Immature natural killer cell (primary cell): ENCODE measurements at regions not wholly inside any gene's neighbourhood (a gene's known extent, or its start where the extent isn't known, plus 50 kb on each side); places are given as distances from the start of the nearest gene placed in this dataset.

Experiments
- DNase-seq, 3 donors: peaks; one replicate each; pipeline ENCODE4 v3.0.0; 2022; ENCODE audit warnings: mixed read lengths in 1 of 3
- H3K27ac Mint-ChIP-seq, 6 donors: one replicate each; pipeline ENCODE4 v1.8.0; 2020; ENCODE audit warnings: mixed read lengths in 6 of 6, mild to moderate bottlenecking in 5 of 6, inconsistent platforms in 4 of 6, moderate library complexity in 3 of 6
- H3K27me3 Mint-ChIP-seq, 3 donors: one replicate each; pipeline ENCODE4 v1.8.0; 2020 to 2021; ENCODE audit warnings: low read depth in 3 of 3, mild to moderate bottlenecking in 3 of 3, mixed read lengths in 3 of 3, moderate library complexity in 3 of 3, inconsistent platforms in 1 of 3
- H3K36me3 Mint-ChIP-seq, 3 donors: one replicate each; pipeline ENCODE4 v1.8.0; 2020; ENCODE audit warnings: mixed read lengths in 3 of 3, inconsistent platforms in 2 of 3, mild to moderate bottlenecking in 2 of 3
- H3K4me1 Mint-ChIP-seq, 2 donors: one replicate each; pipeline ENCODE4 v1.8.0; 2020; ENCODE audit warnings: inconsistent platforms in 2 of 2, mild to moderate bottlenecking in 2 of 2, mixed read lengths in 2 of 2, moderate library complexity in 1 of 2
- H3K4me3 Mint-ChIP-seq, 5 donors: one replicate each; pipeline ENCODE4 v1.8.0; 2020; ENCODE audit warnings: mild to moderate bottlenecking in 5 of 5, mixed read lengths in 5 of 5, inconsistent platforms in 3 of 5, moderate library complexity in 3 of 5
- H3K9me3 Mint-ChIP-seq, 6 donors: one replicate each; pipeline ENCODE4 v1.8.0; 2020; ENCODE audit warnings: mild to moderate bottlenecking in 6 of 6, mixed read lengths in 6 of 6, inconsistent platforms in 4 of 6, moderate library complexity in 3 of 6

DNA sequence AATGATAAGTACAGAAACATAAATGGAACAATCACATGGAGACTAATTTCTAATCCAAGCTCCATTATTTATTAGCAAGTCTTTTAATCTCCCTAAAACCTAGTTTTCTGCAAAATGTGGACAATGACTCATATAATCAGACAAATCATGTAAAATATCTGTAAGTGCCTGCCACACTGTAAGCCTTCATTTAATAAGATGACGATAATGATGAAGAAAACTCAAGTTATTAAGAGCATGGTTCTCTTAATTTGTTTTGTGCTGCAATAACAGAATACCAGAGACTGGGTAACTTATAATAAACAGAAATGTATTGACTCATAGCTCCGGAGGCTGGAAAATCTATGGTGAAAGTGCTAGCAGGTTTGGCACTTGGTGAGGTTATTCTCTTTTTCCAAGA is 535.3 kb upstream of the LRFN5 start:
- H3K36me3 Mint-ChIP-seq: no peaks in the 10 kb centered on the region

DNA sequence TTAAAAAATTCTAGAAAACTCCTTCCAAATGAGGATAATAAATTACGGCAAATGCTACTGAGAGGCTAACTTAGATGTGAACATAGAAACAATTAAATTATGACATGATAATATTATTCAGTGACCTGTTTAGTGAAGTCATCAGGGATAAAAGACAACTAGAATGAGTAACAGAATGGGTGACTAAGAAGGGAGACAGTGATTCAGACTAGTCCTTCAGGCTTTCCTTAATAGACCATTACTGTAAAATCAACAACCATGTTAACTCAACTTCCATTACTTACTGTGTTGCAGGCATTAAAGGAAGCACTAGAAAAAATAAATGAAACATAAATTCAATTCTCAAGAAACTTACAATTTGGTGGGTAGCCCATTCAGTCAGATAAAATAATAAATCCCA is 543.9 kb upstream of the LRFN5 start:
- H3K27ac Mint-ChIP-seq: no peak overlapping the region
- H3K4me1 Mint-ChIP-seq: no peaks in the 10 kb centered on the region
- H3K4me3 Mint-ChIP-seq: no peak overlapping the region
- H3K27me3 Mint-ChIP-seq: peaks cover 0 to 1% (median 0%) of the 10 kb centered on the region in 3 donors
- H3K9me3 Mint-ChIP-seq: peaks cover 4 to 27% (median 13%) of the 10 kb centered on the region in 6 donors
- no peak for DNase-seq
- H3K36me3 Mint-ChIP-seq: no peaks in the 10 kb centered on the region

More for the DNA sequence above, 535.3 kb upstream of the LRFN5 start:
- H3K4me3 Mint-ChIP-seq: no peak overlapping the region
- H3K27me3 Mint-ChIP-seq: no peaks in the 10 kb centered on the region
- no peak for DNase-seq
- H3K9me3 Mint-ChIP-seq: peaks cover 3 to 46% (median 19%) of the 10 kb centered on the region in 6 donors
- no peak overlapping the region for H3K27ac Mint-ChIP-seq
- H3K4me1 Mint-ChIP-seq: no peaks in the 10 kb centered on the region

DNA sequence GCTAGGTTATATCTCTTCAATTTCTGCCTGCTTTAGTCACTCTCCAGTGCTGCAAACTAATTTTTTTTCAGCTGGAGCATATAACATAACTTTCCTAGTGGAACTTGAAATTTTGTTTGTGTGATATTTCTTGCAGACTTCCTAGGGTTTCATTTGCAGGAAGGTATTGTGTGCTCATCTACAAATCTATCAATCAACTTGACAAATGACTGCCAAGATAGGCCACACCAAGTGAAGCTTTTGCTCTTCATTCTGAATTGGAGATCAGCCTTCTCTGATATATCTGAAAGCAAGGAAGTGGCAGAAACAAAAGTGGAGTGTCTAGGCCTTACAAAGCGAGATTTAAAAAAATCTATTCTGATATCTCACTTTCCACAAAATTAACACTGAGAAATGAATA is 551.1 kb upstream of the LRFN5 start:
- H3K4me3 Mint-ChIP-seq: no peak overlapping the region
- no peaks in the 10 kb centered on the region for H3K36me3 Mint-ChIP-seq
- no peaks in the 10 kb centered on the region for H3K27me3 Mint-ChIP-seq
- no peaks in the 10 kb centered on the region for H3K4me1 Mint-ChIP-seq
- no peak for DNase-seq
- peaks cover 9 to 33% (median 11%) of the 10 kb centered on the region in 6 donors for H3K9me3 Mint-ChIP-seq
- H3K27ac Mint-ChIP-seq: no peak overlapping the region

DNA sequence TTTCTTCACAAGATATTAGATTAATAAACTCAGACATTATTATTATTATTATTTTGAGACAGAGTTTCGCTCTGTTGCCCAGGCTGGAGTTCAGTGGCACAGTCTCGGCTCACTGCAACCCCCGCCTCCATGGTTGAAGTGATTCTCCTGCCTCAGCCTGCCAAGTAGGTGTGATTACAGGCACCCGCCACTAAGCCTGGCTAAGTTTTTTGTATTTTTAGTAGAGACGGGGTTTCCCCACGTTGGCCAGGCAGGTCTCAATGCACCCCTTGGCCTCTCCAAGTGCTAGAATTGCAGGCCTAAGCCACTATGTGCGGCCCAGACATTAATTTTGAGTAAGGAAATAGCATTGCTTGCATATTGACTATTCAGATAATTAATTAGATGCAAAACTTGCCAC is 554.9 kb upstream of the LRFN5 start:
- Mint-ChIP-seq H3K4me1 (no peaks in the 10 kb centered on the region), H3K27me3 (no peaks in the 10 kb centered on the region), H3K4me3 (no peak overlapping the region), H3K9me3 (peaks cover 2 to 28% (median 14%) of the 10 kb centered on the region in 6 donors), H3K27ac (no peak overlapping the region), H3K36me3 (no peaks in the 10 kb centered on the region)
- no peak for DNase-seq

DNA sequence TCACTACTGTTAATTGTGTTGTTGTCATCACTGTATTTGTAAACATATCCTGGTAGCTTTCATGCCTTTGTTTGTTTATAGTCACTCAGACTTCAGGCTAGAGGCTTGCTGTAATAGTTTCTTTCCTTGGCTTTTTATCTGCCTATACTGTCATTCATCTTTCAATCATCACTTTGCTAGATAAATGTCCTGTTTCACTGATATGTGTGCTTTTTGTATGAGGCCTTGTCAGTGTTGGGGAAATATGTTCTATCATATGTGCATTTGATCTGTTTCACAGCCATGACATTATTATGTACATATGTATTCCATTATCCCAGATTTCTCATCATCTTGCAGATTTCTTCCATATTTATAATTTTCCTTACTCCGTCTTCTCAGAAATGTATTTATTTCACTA is 558.9 kb upstream of the LRFN5 start:
- DNase-seq: no peak
- H3K4me3 Mint-ChIP-seq: no peak overlapping the region
- no peak overlapping the region for H3K27ac Mint-ChIP-seq
- H3K27me3 Mint-ChIP-seq: peaks cover 0 to 1% (median 0%) of the 10 kb centered on the region in 3 donors
- H3K36me3 Mint-ChIP-seq: no peaks in the 10 kb centered on the region
- no peaks in the 10 kb centered on the region for H3K4me1 Mint-ChIP-seq
- peaks cover 0 to 27% (median 18%) of the 10 kb centered on the region in 6 donors for H3K9me3 Mint-ChIP-seq

DNA sequence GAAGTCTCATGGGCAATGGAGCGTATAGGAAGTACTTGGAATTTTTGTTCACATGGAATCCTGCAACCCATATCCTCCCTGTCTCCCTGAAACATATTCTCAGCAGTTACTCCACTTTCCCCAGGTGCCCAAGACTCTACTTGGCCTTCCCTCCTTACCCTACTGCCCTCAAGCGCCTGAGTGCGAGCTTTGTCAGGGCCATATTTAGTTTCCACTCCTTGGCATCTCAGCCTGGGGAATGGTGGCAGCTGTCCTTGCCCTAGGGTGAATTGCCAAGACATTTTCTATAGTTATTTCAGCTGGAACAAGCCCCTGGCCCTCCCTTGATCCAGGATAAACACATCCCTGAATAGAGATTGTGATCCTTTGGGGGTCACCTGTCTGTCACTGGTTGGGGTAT is 569.3 kb upstream of the LRFN5 start:
- no peak overlapping the region for H3K4me3 Mint-ChIP-seq
- no peaks in the 10 kb centered on the region for H3K36me3 Mint-ChIP-seq
- no peak for DNase-seq
- H3K4me1 Mint-ChIP-seq: no peaks in the 10 kb centered on the region
- peaks cover 3 to 24% (median 20%) of the 10 kb centered on the region in 6 donors for H3K9me3 Mint-ChIP-seq
- H3K27me3 Mint-ChIP-seq: no peaks in the 10 kb centered on the region
- no peak overlapping the region for H3K27ac Mint-ChIP-seq

DNA sequence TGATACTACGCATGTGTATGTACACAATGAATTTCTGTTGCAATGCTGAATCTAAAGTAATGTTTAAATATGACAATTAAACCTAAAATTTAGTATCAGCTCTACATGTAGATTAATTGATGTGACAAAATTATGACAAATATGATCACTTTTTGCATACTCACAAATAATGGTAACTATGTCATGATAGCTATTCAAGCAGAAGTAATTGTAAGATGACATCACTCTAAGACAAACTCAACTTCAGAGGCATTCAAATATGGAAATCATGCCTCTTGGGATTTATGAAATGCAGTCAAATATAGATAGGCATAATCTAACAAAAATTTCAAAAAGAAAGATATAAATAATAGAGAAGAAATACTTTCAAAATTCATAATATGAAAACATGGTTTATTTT is 571.7 kb upstream of the LRFN5 start:
- Mint-ChIP-seq H3K27ac (no peak overlapping the region), H3K4me3 (no peak overlapping the region), H3K9me3 (peaks cover 4 to 35% (median 21%) of the 10 kb centered on the region in 6 donors), H3K27me3 (no peaks in the 10 kb centered on the region), H3K36me3 (no peaks in the 10 kb centered on the region), H3K4me1 (no peaks in the 10 kb centered on the region)
- no peak for DNase-seq

DNA sequence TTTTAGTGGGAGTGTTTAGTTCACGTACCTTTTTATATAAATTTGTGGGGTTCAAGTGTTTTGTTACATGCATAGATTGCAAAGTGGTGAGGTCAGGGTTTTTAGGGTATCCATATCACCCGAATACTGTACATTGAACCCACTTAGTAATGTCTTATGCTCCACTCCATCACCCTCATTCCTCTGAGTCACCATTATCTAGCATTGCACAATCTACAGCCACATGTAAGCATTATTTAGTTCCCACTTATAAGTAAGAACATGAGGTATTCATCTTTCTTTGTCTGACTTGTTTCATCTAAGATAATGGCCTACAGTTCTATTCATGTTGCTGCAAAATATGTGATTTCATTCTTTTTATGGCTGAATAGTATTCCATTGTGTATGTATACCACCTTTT is 583.7 kb upstream of the LRFN5 start:
- H3K4me3 Mint-ChIP-seq: no peak overlapping the region
- no peak overlapping the region for H3K27ac Mint-ChIP-seq
- H3K4me1 Mint-ChIP-seq: no peaks in the 10 kb centered on the region
- peaks cover 3 to 37% (median 13%) of the 10 kb centered on the region in 6 donors for H3K9me3 Mint-ChIP-seq
- DNase-seq: no peak
- no peaks in the 10 kb centered on the region for H3K36me3 Mint-ChIP-seq
- H3K27me3 Mint-ChIP-seq: no peaks in the 10 kb centered on the region

DNA sequence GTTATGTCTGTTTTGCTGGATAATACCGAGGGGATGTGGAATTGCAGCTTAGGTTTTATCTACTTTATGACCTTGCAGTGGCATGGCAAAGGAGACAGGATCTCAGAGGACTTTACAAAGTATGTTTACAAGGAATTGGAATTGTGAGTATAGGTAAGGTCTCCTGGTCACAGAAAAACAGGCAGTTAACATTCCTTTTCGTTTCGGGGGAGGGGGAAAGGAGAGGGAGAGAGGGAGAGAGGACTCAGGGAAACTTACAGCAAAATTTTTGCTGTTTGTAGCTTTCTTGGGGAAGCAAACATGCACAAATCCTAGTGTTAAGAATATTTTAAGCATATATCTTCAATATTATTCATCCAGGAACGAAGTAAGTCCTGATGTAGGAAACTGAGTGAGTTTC is 590.5 kb upstream of the LRFN5 start:
- no peak for DNase-seq
- Mint-ChIP-seq H3K4me3 (no peak overlapping the region), H3K9me3 (peaks cover 0 to 43% (median 12%) of the 10 kb centered on the region in 6 donors), H3K36me3 (peaks cover 0 to 3% (median 0%) of the 10 kb centered on the region in 3 donors), H3K27ac (no peak overlapping the region), H3K4me1 (no peaks in the 10 kb centered on the region), H3K27me3 (no peaks in the 10 kb centered on the region)

DNA sequence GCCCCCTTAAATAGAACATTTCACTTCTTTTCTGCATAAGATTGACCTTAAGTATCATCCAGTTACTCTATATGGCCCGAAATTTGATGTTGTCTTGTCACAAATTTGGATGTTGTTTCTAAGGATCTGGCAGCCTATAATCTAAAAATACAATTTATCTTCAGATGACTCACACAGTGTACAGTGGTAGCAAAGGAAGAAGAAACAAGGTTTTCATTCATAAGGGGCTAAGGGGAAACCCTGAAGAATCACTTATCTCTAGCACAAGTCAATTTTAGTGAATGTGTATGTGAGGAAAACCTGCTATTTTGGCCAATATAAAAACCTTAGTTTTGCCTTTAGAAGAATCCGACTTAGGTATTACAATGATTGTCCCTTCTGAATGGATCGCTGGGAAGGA is 606.3 kb upstream of the LRFN5 start:
- Mint-ChIP-seq H3K9me3 (peaks cover 9 to 43% (median 24%) of the 10 kb centered on the region in 6 donors), H3K4me1 (no peaks in the 10 kb centered on the region), H3K4me3 (no peak overlapping the region), H3K27me3 (peaks cover 0 to 2% (median 0%) of the 10 kb centered on the region in 3 donors), H3K27ac (no peak overlapping the region), H3K36me3 (no peaks in the 10 kb centered on the region)
- no peak for DNase-seq

DNA sequence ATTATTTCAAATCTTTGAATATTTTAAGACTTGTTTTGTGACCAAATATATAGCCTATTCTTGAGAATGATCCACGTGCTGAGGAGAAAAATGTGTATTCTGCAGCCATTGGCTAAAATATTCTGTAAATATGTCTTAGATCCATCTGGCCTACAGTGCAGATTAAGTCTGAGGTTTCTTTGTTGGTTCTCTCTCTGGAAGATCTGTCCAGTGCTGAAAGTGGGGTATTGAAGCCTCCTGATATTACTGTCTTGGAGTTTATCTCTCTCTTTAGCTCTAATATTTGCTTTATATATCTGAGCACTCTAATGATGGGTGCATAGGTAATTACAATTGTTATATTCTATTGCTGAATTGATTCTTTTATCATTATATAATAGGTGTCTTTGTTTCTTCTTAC is 617.4 kb upstream of the LRFN5 start:
- Mint-ChIP-seq H3K27ac (no peak overlapping the region), H3K27me3 (no peaks in the 10 kb centered on the region), H3K4me3 (no peak overlapping the region), H3K36me3 (no peaks in the 10 kb centered on the region), H3K9me3 (peaks cover 11 to 74% (median 50%) of the 10 kb centered on the region in 6 donors), H3K4me1 (no peaks in the 10 kb centered on the region)
- DNase-seq: no peak

DNA sequence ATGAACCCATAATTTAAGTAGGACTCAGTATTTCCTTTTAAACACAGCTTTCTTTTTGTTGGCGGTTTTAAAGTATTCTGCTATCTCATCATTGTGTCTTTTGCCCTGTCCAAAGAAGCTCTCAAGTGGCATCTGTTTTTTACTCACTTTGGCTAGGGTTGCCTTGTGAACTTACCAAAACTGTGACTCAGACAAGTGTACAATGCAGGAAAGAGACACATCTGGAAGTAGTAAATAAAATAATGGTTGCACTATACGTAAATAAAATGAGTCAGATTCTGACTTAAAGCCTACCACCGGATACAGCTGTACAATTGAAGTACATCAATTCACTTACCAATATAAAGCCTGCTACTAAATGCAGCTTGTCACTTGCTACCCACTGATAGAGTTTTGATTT is 619.2 kb upstream of the LRFN5 start:
- Mint-ChIP-seq H3K27me3 (no peaks in the 10 kb centered on the region), H3K4me1 (no peaks in the 10 kb centered on the region), H3K9me3 (peaks cover 9 to 68% (median 42%) of the 10 kb centered on the region in 6 donors), H3K27ac (no peak overlapping the region), H3K4me3 (no peak overlapping the region), H3K36me3 (no peaks in the 10 kb centered on the region)
- DNase-seq: no peak

DNA sequence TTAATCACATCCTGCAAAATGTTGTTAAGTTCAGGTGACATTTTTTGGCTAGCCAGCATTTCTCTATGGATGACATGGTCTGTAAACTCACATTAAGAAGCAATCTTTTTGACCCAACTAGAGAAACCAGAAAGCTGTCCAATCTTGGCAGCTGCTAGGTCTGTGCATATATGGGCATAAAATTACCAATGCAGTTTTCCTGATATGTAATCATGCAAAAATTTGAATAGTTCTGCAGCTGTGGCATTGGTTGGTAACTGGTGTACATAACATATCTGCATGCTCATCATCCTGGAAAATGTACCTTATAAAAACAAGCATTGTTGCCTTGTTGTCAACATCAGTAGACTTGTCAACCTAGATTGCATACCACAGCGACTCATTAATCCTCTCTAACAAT is 620.0 kb upstream of the LRFN5 start:
- Mint-ChIP-seq H3K36me3 (no peaks in the 10 kb centered on the region), H3K27me3 (no peaks in the 10 kb centered on the region), H3K4me3 (no peak overlapping the region), H3K9me3 (peaks cover 9 to 60% (median 36%) of the 10 kb centered on the region in 6 donors), H3K4me1 (no peaks in the 10 kb centered on the region), H3K27ac (no peak overlapping the region)
- DNase-seq: no peak

DNA sequence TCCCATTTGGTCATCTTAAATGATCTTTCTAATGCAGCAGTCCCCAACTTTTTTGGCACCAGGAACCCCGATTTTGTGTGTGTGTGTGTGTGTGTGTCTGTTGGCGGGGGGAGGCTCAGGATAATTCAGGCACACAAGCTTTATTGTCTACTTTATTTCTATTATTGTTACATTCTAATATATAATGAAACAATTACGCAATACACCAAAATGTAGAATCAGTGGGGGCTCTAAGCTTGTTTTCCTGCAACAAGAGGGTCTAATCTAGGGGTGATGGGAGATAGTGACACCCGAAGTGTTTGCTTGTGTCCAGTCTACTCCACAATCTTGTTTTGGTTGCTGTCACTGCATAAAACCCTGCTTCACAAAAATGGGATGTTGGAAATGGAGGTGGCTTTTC is 621.1 kb upstream of the LRFN5 start:
- peaks cover 13 to 61% (median 30%) of the 10 kb centered on the region in 6 donors for H3K9me3 Mint-ChIP-seq
- no peaks in the 10 kb centered on the region for H3K27me3 Mint-ChIP-seq
- H3K4me3 Mint-ChIP-seq: no peak overlapping the region
- no peak for DNase-seq
- H3K4me1 Mint-ChIP-seq: no peaks in the 10 kb centered on the region
- no peaks in the 10 kb centered on the region for H3K36me3 Mint-ChIP-seq
- H3K27ac Mint-ChIP-seq: no peak overlapping the region

DNA sequence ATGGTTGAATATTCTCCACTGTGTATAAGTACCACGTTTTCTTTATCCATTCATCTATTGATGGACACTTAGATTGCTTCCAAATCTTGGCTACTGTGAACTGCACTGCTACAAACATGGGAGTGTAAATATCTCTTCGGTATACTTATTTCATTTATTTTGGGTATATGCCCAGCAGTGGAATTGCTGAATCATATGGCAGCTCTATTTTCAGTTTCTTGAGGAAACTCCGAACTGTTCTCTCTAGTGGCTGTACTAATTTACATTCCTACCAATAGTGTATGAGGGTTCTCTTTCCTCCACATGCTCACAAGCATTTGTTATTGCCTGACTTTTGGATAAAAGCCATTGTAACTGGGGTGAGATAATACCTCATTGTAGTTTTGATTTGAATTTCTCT is 623.1 kb upstream of the LRFN5 start:
- H3K27ac Mint-ChIP-seq: no peak overlapping the region
- no peak overlapping the region for H3K4me3 Mint-ChIP-seq
- H3K27me3 Mint-ChIP-seq: no peaks in the 10 kb centered on the region
- H3K4me1 Mint-ChIP-seq: no peaks in the 10 kb centered on the region
- H3K36me3 Mint-ChIP-seq: no peaks in the 10 kb centered on the region
- DNase-seq: no peak
- H3K9me3 Mint-ChIP-seq: peaks cover 10 to 41% (median 21%) of the 10 kb centered on the region in 6 donors
